ENCODE measurements at regions not wholly inside any gene's neighbourhood (a gene's known extent, or its start where the extent isn't known, plus 50 kb on each side); places are given as distances from the start of the nearest gene placed in this dataset.

- Mint-ChIP-seq H3K4me3 (no peak overlapping the region), H3K9me3 (no peaks in the 10 kb centered on the region), H3K27me3 (peaks cover 14% of the 10 kb centered on the region), H3K36me3 (ENCODE audit: low read depth) (no peaks in the 10 kb centered on the region), H3K27ac (no peak overlapping the region), H3K4me1 (peaks cover 3% of the 10 kb centered on the region)
- ChIA-PET CTCF (interaction anchor here (0.7 kb wide), 1 partner anchor 231 kb away, joined by 3 read pairs; no protein-coding TSS in a partner anchor), POLR2A (no interaction called here)
- DNase-seq = no peak
Observed at GRCh38 chr1:67889466-67889865, 56.2 kb upstream of the GNG12 start.

- H3K36me3 Mint-ChIP-seq (ENCODE audit: low read depth) = no peaks in the 10 kb centered on the region
Observed at GRCh38 chr1:67888216-67889106, 55.2 kb upstream of the GNG12 start.

GRCh38 chr1:67887146-67887545 is 53.9 kb upstream of the GNG12 start:
- Mint-ChIP-seq H3K36me3 (ENCODE audit: low read depth) (no peaks in the 10 kb centered on the region), H3K4me1 (peaks cover 3% of the 10 kb centered on the region), H3K9me3 (no peaks in the 10 kb centered on the region), H3K4me3 (no peak overlapping the region), H3K27me3 (peaks cover 15% of the 10 kb centered on the region), H3K27ac (no peak overlapping the region)
- CTCF ChIA-PET = no interaction called here
- POLR2A ChIA-PET = no interaction called here
- no peak for DNase-seq

More at GRCh38 chr1:67888216-67889106, 55.2 kb upstream of the GNG12 start:
- Mint-ChIP-seq H3K27ac (no peak overlapping the region), H3K27me3 (peaks cover 15% of the 10 kb centered on the region), H3K4me1 (peaks cover 3% of the 10 kb centered on the region), H3K9me3 (no peaks in the 10 kb centered on the region), H3K4me3 (no peak overlapping the region)
- ChIA-PET CTCF (no interaction called here), POLR2A (no interaction called here)
- no peak for DNase-seq

- ChIA-PET CTCF (no interaction called here), POLR2A (no interaction called here)
- Mint-ChIP-seq H3K4me3 (no peak overlapping the region), H3K36me3 (ENCODE audit: low read depth) (no peaks in the 10 kb centered on the region), H3K4me1 (peaks cover 3% of the 10 kb centered on the region), H3K27me3 (peaks cover 8% of the 10 kb centered on the region), H3K9me3 (no peaks in the 10 kb centered on the region), H3K27ac (no peak overlapping the region)
- DNase-seq = no peak
Observed at GRCh38 chr1:67886076-67886475, 52.8 kb upstream of the GNG12 start.

- Mint-ChIP-seq H3K4me1 (no peaks in the 10 kb centered on the region), H3K4me3 (no peak overlapping the region)
Observed at GRCh38 chr1:67883069-67883468, 49.8 kb upstream of the GNG12 start.

More at GRCh38 chr1:67883069-67883468, 49.8 kb upstream of the GNG12 start:
- H3K27me3 Mint-ChIP-seq = peaks cover 5% of the 10 kb centered on the region
- no peaks in the 10 kb centered on the region for H3K36me3 Mint-ChIP-seq (ENCODE audit: low read depth)
- POLR2A ChIA-PET = no interaction called here
- DNase-seq = no peak
- H3K9me3 Mint-ChIP-seq = no peaks in the 10 kb centered on the region
- CTCF ChIA-PET = no interaction called here
- H3K27ac Mint-ChIP-seq = no peak overlapping the region

Data from activated CD4-positive, alpha-beta memory T cell treated with anti-CD3 and anti-CD28 coated beads, Interleukin-2, amount 10 ng/mL, durations not matched to agents 7 days and 5 days (primary cell).